ENCODE measurements at regions not wholly inside any gene's neighbourhood (a gene's known extent, or its start where the extent isn't known, plus 50 kb on each side); places are given as distances from the start of the nearest gene placed in this dataset.
A peak's percentile ranks its signal among the peaks of the same experiment; 100 is the strongest.

- no peaks in the 10 kb centered on the region; the same call in 1 of the 2 replicates for H3K9me3 Mint-ChIP-seq
- peak; percentile 72 for DNase-seq
- TF ChIP-seq CTCF (IDR thresholded peaks at IDR 0.05): no peak
- peaks cover 4% of the 10 kb centered on the region; the same call in 1 of the 2 replicates for H3K36me3 Mint-ChIP-seq (ENCODE audit: low read depth)
- no peak overlapping the region for H3K4me3 Mint-ChIP-seq
- H3K27ac Mint-ChIP-seq: peak overlapping the region; percentile 80
- peaks cover 1% of the 10 kb centered on the region for H3K27me3 Mint-ChIP-seq (ENCODE audit: insufficient read depth)
- H3K4me1 Mint-ChIP-seq (ENCODE audit: low read depth): peaks cover 40% of the 10 kb centered on the region
These were observed 165.6 kb upstream of the NCKAP5 start for GRCh38 chr2:133733901-133734255.

GRCh38 chr2:133734716-133735495 lies 166.6 kb upstream of the NCKAP5 start:
- no peak overlapping the region; the same call in 1 of the 2 replicates for H3K27ac Mint-ChIP-seq
- peaks cover 4% of the 10 kb centered on the region; the same call in 1 of the 2 replicates for H3K36me3 Mint-ChIP-seq (ENCODE audit: low read depth)
- DNase-seq: peak; percentile 16
- no peak for TF ChIP-seq CTCF (IDR thresholded peaks at IDR 0.05)
- H3K4me3 Mint-ChIP-seq: no peak overlapping the region
- peaks cover 40% of the 10 kb centered on the region for H3K4me1 Mint-ChIP-seq (ENCODE audit: low read depth)
- H3K27me3 Mint-ChIP-seq (ENCODE audit: insufficient read depth): no peaks in the 10 kb centered on the region; the same call in none of the 2 replicates
- H3K9me3 Mint-ChIP-seq: no peaks in the 10 kb centered on the region; the same call in 1 of the 2 replicates

GRCh38 chr2:133736674-133737073 lies 168.4 kb upstream of the NCKAP5 start:
- Mint-ChIP-seq H3K27me3 (ENCODE audit: insufficient read depth) (no peaks in the 10 kb centered on the region; the same call in none of the 2 replicates), H3K4me1 (ENCODE audit: low read depth) (peaks cover 40% of the 10 kb centered on the region), H3K27ac (no peak overlapping the region)

GRCh38 chr2:133737242-133737993 lies 169.2 kb upstream of the NCKAP5 start:
- no peaks in the 10 kb centered on the region; the same call in none of the 2 replicates for H3K27me3 Mint-ChIP-seq (ENCODE audit: insufficient read depth)
- TF ChIP-seq CTCF (IDR thresholded peaks at IDR 0.05): no peak
- H3K4me3 Mint-ChIP-seq: no peak overlapping the region
- H3K4me1 Mint-ChIP-seq (ENCODE audit: low read depth): peaks cover 40% of the 10 kb centered on the region
- H3K9me3 Mint-ChIP-seq: no peaks in the 10 kb centered on the region; the same call in 1 of the 2 replicates
- no peak for DNase-seq
- H3K27ac Mint-ChIP-seq: no peak overlapping the region
- no peaks in the 10 kb centered on the region; the same call in 1 of the 2 replicates for H3K36me3 Mint-ChIP-seq (ENCODE audit: low read depth)

More at GRCh38 chr2:133736674-133737073, 168.4 kb upstream of the NCKAP5 start:
- DNase-seq: no peak
- Mint-ChIP-seq H3K9me3 (no peaks in the 10 kb centered on the region; the same call in 1 of the 2 replicates), H3K4me3 (no peak overlapping the region), H3K36me3 (ENCODE audit: low read depth) (peaks cover 4% of the 10 kb centered on the region; the same call in 1 of the 2 replicates)
- TF ChIP-seq CTCF (IDR thresholded peaks at IDR 0.05): no peak

GRCh38 chr2:133739039-133739438 lies 170.8 kb upstream of the NCKAP5 start:
- Mint-ChIP-seq H3K9me3 (no peaks in the 10 kb centered on the region), H3K4me3 (no peak overlapping the region), H3K4me1 (ENCODE audit: low read depth) (peaks cover 28% of the 10 kb centered on the region), H3K27me3 (ENCODE audit: insufficient read depth) (no peaks in the 10 kb centered on the region; the same call in none of the 2 replicates), H3K36me3 (ENCODE audit: low read depth) (no peaks in the 10 kb centered on the region), H3K27ac (no peak overlapping the region)
- DNase-seq: no peak
- TF ChIP-seq CTCF (IDR thresholded peaks at IDR 0.05): no peak
